Keratinocyte (primary cell): ENCODE measurements at regions not wholly inside any gene's neighbourhood (a gene's known extent, or its start where the extent isn't known, plus 50 kb on each side); places are given as distances from the start of the nearest gene placed in this dataset.

Experiments used
- CTCF ChIP-seq, 3 experiments: IDR thresholded peaks in 1 of 3; conservative IDR thresholded peaks in 1 of 3; optimal IDR thresholded peaks in 1 of 3; 2 replicates in 2 of 3; 3 replicates in 1 of 3; pipeline versions ENCODE3 to v1.5.1; 2011; ENCODE audit warnings: low read length in 3 of 3, mild to moderate bottlenecking in 3 of 3, moderate library complexity in 2 of 3, control low read depth in 1 of 3, inconsistent platforms in 1 of 3; ENCODE audit not compliant: insufficient read depth in 2 of 3; ENCODE audit errors: extremely low read depth in 1 of 3
- EZH2 ChIP-seq: IDR thresholded peaks from one replicate; pipeline ENCODE4 v1.6.1; 2012; ENCODE audit warnings: inconsistent platforms, mild to moderate bottlenecking, low read length, moderate library complexity

- TF ChIP-seq CTCF (optimal IDR thresholded peaks at IDR 0.05 in 1 of 3, IDR thresholded peaks at IDR 0.05 in 1 of 3, conservative IDR thresholded peaks at IDR 0.05 in 1 of 3; ENCODE audit: extremely low read depth in 1 of 3, insufficient read depth in 2 of 3, low read length in 3 of 3) = no peak
- no peak for TF ChIP-seq EZH2
Observed at GRCh38 chr10:22766693-22767092, 52.3 kb upstream of the PIP4K2A start.
